Middle frontal gyrus (tissue), 1 donor: ENCODE measurements at regions not wholly inside any gene's neighbourhood (a gene's known extent, or its start where the extent isn't known, plus 50 kb on each side); places are given as distances from the start of the nearest gene placed in this dataset.

Experiments used
- DNase-seq: peaks from one replicate; pipeline ENCODE4 v3.0.0-alpha.2; 2015; ENCODE audit warnings: low spot score; ENCODE audit errors: extremely low spot score

DNA sequence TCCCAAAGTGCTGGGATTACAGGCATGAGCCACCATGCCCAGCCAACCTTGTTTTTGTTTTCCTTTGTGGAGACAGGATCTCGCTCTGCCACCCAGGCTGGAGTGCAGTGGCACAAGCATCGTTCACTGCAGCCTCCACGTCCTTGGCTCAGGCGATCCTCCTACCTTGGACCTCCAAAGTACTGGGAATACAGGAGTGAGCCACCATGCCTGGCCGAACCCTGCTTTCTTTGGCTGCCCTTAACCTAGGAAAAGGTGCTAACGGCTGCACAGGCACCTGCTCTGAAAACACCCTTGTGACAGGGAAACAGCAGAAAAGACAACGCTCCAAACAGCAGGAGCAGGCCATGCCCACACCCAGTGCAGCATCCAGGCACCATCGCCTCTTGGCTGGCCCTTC lies 71.9 kb downstream of the OAT start:
- no peak for DNase-seq

- DNase-seq = no peak
These were observed 73.2 kb downstream of the OAT start for GRCh38 chr10:124345521-124345920.

- no peak for DNase-seq
These were observed 73.8 kb downstream of the OAT start for GRCh38 chr10:124344931-124345330.

DNA sequence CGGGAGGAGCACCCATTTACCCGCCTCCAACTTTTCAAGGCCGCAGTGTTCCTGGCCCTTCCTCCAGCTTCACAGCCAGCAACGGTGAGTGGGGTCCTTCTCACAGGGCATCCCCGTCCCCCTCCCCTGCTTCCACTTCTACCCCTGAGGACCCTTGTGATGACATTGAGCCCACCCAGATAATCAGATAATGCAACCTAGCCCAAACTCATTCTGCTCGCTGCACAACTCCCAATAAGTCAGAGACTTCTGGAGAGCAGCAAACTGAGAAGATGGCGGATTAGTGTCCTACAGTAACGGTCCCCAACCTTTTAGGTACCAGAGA lies 74.5 kb downstream of the OAT start:
- DNase-seq = no peak

GRCh38 chr10:124343351-124344265 lies 75.1 kb downstream of the OAT start:
- no peak for DNase-seq

- DNase-seq = no peak
These were observed 75.9 kb downstream of the OAT start for GRCh38 chr10:124342821-124343170.

DNA sequence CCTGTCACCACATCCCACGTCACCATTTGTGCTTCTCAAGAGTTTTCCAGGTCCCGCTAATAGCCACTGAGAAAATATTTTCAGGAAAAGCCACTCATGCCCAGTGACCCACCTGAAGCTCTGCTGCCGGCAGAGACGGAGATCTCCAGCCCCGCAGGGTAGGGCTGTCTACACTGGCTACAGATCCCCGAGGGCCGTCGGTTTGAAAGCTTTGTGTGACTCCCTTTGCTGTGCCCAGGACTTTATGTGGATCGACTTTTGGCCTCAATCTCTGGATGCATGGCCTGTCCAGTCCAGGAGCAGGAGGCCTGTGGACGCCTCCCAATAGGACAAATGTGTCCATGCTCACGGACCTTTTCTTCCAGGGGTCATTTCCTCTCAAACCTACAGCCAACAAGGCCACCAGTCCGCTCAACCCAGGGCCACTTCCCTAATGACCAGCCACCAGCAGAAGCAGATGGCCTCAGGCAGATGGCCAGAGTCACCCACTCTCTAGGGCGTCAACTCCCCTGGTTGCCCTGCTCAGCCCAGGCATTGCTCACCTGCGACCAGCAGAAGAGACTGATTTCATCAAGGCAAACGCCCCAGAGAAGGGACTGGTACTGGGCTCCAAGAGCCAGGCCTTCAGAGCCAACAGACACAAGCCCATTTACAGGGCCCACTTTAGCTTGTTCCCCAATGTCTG lies 76.4 kb downstream of the OAT start:
- DNase-seq = no peak

DNA sequence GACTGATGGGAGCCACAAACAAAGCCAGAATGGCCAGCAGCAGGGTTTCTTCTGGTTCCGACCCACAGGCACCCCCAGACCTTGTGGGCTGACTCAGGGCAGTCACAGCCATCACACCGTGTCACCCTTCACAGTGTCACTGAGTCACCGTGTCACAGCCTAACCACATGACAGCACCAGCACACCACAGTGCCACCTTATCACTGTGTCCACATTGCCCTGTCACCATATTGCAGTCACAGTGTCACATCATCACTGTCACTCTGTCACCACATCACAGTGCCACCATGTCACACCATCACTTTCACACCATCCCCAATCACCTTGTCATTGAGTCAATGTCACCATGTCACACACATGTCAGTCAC lies 77.0 kb downstream of the OAT start:
- DNase-seq = no peak

DNA sequence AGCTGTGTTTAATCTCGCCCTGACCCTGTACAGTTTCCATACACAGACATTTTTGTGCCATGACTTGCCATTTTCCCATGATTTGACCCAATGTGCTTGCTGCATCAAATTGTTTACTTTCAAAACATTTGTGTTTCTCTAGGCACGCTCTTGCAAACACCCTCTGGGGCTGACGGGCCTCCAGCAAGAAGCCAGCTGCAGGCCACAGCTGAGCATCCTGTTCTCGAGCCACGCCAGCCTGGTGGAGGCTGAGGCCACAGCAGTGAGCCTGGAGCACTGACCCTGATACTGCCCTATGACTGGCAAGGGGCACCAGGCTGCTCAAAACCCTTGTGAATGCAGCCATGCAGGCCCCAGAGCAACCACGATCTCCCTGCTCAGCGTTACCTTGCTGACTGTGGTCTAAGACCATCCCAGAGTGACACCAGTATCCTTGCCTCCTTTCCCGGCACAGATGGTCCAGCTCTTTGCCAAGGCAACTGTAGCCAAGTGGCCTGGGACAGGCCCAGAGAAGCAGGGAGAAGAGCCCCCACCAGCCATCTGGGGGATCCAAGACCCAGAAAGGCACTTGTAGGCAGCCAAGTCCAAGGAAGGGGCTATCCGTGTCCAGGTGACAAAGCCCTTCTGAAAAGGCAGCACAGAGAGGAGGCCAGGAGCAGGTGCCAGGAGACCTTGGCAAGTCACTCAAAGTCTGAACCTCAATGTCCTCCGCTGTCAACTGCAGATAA lies 78.5 kb downstream of the OAT start:
- no peak for DNase-seq

GRCh38 chr10:124339119-124340032 lies 79.3 kb downstream of the OAT start:
- DNase-seq = no peak

DNA sequence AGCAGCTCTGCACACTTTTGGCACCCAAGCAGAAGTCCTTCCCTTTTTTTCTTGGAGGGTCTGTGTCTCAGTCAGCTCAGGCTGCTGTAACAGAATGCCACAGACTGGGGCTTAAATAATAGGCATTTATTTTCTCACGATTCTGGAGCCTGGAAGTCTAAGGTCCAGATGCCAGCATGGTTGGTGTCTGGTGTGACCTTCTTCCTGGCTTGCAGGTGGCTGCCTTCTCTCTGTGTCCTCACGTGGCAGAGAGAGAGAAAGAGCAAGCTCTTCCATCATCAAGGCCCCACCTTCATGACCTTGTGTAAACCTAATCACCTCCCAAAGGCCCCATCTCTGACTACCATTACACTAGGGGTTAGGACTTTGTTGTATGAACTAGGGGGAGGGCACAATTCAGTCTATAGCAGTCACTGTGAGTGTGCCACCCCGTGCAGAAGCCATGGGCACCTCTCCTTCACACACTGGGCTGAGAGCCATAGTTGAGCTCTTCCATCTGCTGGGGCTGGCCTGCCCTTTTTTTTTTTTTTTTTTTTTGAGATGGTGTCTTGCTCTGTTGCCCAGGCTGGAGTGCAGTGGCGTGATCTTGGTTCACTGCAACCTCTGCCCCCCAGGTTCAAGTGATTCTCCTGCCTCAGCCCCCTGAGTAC lies 80.3 kb downstream of the OAT start:
- no peak for DNase-seq

GRCh38 chr10:124336186-124336585 lies 82.5 kb downstream of the OAT start:
- DNase-seq = no peak

- DNase-seq = no peak
These were observed 84.8 kb downstream of the OAT start for GRCh38 chr10:124333931-124334330.

DNA sequence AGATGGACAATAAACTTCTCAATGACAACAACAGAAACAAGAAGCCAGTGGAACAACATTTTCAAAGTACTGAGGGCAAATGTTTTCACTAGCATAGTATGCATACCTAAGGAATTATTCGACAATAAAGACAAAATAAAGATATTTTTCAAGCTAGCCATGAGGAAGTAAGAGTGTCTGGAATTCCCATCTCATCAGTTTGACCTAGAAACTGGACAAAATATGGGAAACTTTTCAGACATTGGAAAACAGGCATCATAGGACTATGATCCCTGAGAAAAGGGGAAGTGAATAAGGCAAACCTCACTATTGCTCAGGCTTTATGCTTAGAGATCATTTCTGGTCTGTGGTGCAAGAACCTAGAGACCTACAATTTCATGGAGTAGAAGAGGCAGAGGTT lies 86.3 kb downstream of the OAT start:
- no peak for DNase-seq

GRCh38 chr10:124329941-124330340 lies 88.8 kb downstream of the OAT start:
- no peak for DNase-seq

- no peak for DNase-seq
These were observed 89.4 kb downstream of the OAT start for GRCh38 chr10:124329362-124329761.

DNA sequence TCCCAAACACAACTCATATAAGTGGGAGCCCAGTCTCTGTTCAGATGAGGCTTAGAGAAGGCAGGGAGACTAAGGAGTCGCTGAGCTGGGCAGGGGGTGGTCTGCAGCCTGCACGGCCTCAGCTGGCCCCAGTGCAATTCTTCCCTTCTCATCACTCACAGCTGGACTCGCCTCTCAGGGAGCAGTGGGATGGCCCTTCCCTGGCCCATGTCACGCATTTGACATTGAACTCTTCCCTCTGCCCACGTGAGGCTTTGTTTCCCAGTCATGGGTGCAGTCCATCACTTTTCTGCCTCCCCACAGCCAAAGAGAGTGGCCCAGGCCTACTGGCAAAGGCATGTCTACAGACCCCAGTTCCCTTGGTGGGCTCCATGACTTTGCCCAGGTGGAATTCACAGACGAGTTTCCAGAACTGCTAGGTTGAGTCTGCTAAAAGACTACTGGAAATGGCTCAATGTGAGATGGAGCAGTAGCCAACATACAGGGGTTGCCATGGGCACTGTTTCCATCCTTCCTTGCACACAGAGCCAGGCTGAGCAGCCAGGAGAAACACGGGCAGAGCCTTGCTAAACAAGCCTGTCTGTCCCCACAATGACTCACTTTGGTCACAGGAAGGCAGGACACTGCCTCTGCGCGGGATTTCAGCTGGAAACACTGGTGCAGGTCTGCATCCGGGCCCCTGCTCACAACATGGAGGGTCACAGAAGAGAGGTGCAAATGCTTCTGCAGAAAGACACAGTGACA lies 90.1 kb downstream of the OAT start:
- no peak for DNase-seq

DNA sequence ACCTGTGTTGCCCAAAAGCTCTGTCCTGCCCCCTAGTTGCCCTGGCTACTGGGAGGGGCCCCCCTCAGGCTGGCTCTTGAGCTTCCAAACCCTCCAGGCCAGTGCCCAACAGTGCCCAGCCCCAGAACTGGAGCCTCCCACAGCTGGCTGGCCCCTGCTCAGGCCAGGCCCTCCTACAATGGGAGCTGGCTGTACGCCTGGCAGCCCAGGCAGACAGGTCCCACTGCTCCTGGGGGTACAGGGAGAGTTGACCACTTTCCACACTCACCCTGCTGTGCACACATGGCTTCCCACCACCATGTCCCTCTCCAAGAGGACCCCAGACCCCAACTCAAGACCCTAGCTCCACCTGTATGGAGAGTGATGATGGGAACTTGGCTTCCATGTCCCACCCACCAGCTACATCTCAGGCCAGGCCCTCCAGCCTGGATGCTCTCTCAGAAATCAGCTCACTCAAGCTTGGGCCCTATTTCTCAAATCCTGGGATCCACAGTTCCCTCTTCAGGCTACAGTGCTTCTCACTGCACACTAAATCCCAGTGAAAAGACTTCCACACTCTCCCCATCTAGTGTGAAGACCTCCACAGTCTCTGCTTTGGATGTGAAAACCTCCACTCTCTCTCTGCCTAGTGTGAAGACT lies 92.6 kb downstream of the OAT start:
- DNase-seq = no peak

DNA sequence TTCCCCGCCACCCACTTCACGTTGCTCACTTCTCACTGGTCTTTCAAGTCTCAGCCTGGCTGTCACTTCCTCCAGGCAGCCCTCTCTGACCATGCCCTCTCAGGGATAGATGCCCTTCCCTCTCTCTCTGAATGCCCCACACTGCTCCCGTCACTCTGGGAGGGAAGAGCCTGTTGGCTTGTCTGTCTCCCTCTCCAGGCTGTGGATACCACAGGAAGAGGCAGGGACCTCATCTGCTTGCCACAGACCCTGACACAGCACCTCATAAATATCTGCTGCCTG lies 93.1 kb downstream of the OAT start:
- DNase-seq = no peak
